OCI-LY1 (cell line): ENCODE measurements at regions not wholly inside any gene's neighbourhood (a gene's known extent, or its start where the extent isn't known, plus 50 kb on each side); places are given as distances from the start of the nearest gene placed in this dataset.

Source experiments
- H2AFZ ChIP-seq: fragments of 200-600 bp; sonication (generic), shearing (Covaris generic); 2 replicates; pipeline ENCODE4 v1.6.0; 2014; ENCODE audit warnings: antibody characterized with exemption, mild to moderate bottlenecking, low read length
- H3F3A ChIP-seq: fragments of 200-600 bp; sonication (generic), shearing (Covaris generic); 2 replicates; pipeline ENCODE4 v1.6.0; 2014; ENCODE audit warnings: mild to moderate bottlenecking, antibody characterized with exemption, low read length, moderate library complexity; ENCODE audit not compliant: insufficient read depth
- H3K27ac ChIP-seq: fragments of 200-600 bp; sonication (generic); 2 replicates; pipeline ENCODE4 v1.5.1; 2014; ENCODE audit warnings: low read length, mixed run types, mild to moderate bottlenecking, low read depth; ENCODE audit not compliant: poor library complexity, severe bottlenecking
- H3K27me3 ChIP-seq: fragments of 200-600 bp; sonication (generic); 2 replicates; pipeline ENCODE4 v1.6.0; 2014; ENCODE audit warnings: antibody characterized with exemption, mild to moderate bottlenecking, low read length, moderate library complexity; ENCODE audit not compliant: insufficient read depth
- H3K36me3 ChIP-seq: fragments of 200-600 bp; sonication (generic); 2 replicates; pipeline ENCODE4 v1.6.1; 2014; ENCODE audit warnings: mild to moderate bottlenecking, antibody characterized with exemption, low read length, moderate library complexity, mixed read lengths; ENCODE audit not compliant: insufficient read depth
- H3K4me1 ChIP-seq: fragments of 200-600 bp; sonication (generic); 2 replicates; pipeline ENCODE4 v1.5.1; 2014; ENCODE audit warnings: mild to moderate bottlenecking, low read length, moderate library complexity; ENCODE audit not compliant: insufficient read depth, severe bottlenecking
- H3K4me2 ChIP-seq: fragments of 200-600 bp; sonication (generic), shearing (Covaris generic); 2 replicates; pipeline ENCODE4 v1.6.1; 2014; ENCODE audit warnings: low read length
- H3K4me3 ChIP-seq: fragments of 200-600 bp; sonication (generic); 2 replicates; pipeline ENCODE4 v1.5.1; 2014; ENCODE audit warnings: low read length, low read depth, mild to moderate bottlenecking, mixed read lengths; ENCODE audit not compliant: poor library complexity, severe bottlenecking
- H3K79me2 ChIP-seq: fragments of 200-600 bp; shearing (Covaris generic); 2 replicates; pipeline ENCODE4 v1.6.1; 2016; ENCODE audit warnings: mixed run types, low read length, mixed read lengths; ENCODE audit not compliant: insufficient read depth
- H3K9ac ChIP-seq: fragments of 200-600 bp; sonication (generic), shearing (Covaris generic); 2 replicates; pipeline ENCODE4 v1.6.1; 2014; ENCODE audit warnings: mild to moderate bottlenecking, low read length, mixed read lengths
- H3K9me2 ChIP-seq: fragments of 200-600 bp; sonication (generic), shearing (Covaris generic); 2 replicates; pipeline ENCODE4 v1.6.1; 2014; ENCODE audit warnings: low read depth, mild to moderate bottlenecking, low read length, mixed read lengths
- H3K9me3 ChIP-seq: fragments of 200-600 bp; shearing (Covaris generic); 2 replicates; pipeline ENCODE4 v1.6.1; 2014; ENCODE audit warnings: low read length, mixed read lengths
- H4K20me1 ChIP-seq: fragments of 200-600 bp; sonication (generic), shearing (Covaris generic); 2 replicates; pipeline ENCODE4 v1.6.0; 2016; ENCODE audit warnings: mild to moderate bottlenecking, low read length; ENCODE audit not compliant: insufficient read depth
- CTCF ChIP-seq: fragments of 200-600 bp; sonication (generic), shearing (Covaris generic); IDR thresholded peaks from 2 replicates; pipeline ENCODE4 v1.5.1; 2017; ENCODE audit warnings: mild to moderate bottlenecking, antibody characterized with exemption, low read length, moderate library complexity, mixed read lengths
- EZH2 ChIP-seq: fragments of 200-600 bp; sonication (generic), shearing (Covaris generic); IDR thresholded peaks from 2 replicates; pipeline ENCODE4 v1.8.0; 2017; ENCODE audit warnings: borderline replicate concordance, mixed run types, mild to moderate bottlenecking, antibody characterized with exemption, low read length, moderate library complexity, mixed read lengths

- H3K9me2 ChIP-seq: no peaks in the 10 kb centered on the region
- no peak overlapping the region for H2AFZ ChIP-seq
- no peaks in the 10 kb centered on the region for H3K36me3 ChIP-seq
- no peaks in the 10 kb centered on the region for H3F3A ChIP-seq
- H3K9ac ChIP-seq: no peak overlapping the region
- H3K79me2 ChIP-seq: no peaks in the 10 kb centered on the region
- no peaks in the 10 kb centered on the region for H3K27me3 ChIP-seq
- H3K4me2 ChIP-seq: no peak overlapping the region
- H4K20me1 ChIP-seq: no peaks in the 10 kb centered on the region
- no peaks in the 10 kb centered on the region for H3K4me1 ChIP-seq
- H3K4me3 ChIP-seq: no peak overlapping the region
- H3K27ac ChIP-seq: no peak overlapping the region
- no peak for TF ChIP-seq CTCF
- no peak for TF ChIP-seq EZH2
- no peaks in the 10 kb centered on the region for H3K9me3 ChIP-seq
Measured at GRCh38 chr7:69260023-69260422, 338.3 kb upstream of the AUTS2 start.

GRCh38 chr7:69263550-69263949 is 334.7 kb upstream of the AUTS2 start:
- H4K20me1 ChIP-seq: no peaks in the 10 kb centered on the region
- H3K9ac ChIP-seq: no peak overlapping the region
- H3K4me2 ChIP-seq: no peak overlapping the region
- H3K4me3 ChIP-seq: no peak overlapping the region
- H3K4me1 ChIP-seq: no peaks in the 10 kb centered on the region
- no peaks in the 10 kb centered on the region for H3K36me3 ChIP-seq
- no peaks in the 10 kb centered on the region for H3K27me3 ChIP-seq
- no peaks in the 10 kb centered on the region for H3K79me2 ChIP-seq
- TF ChIP-seq CTCF (no peak), EZH2 (no peak)
- no peak overlapping the region for H2AFZ ChIP-seq
- no peaks in the 10 kb centered on the region for H3F3A ChIP-seq
- H3K9me3 ChIP-seq: no peaks in the 10 kb centered on the region
- H3K27ac ChIP-seq: no peak overlapping the region
- H3K9me2 ChIP-seq: no peaks in the 10 kb centered on the region

GRCh38 chr7:69269806-69270205 is 328.5 kb upstream of the AUTS2 start:
- Histone ChIP-seq H3K4me3 (no peak overlapping the region), H3K79me2 (no peaks in the 10 kb centered on the region), H3K27me3 (0 out of 2 replicates have a peak, but pooled peaks cover 3% of the 10 kb centered on the region), H4K20me1 (no peaks in the 10 kb centered on the region), H3K9me2 (no peaks in the 10 kb centered on the region), H2AFZ (no peak overlapping the region), H3K4me2 (no peak overlapping the region), H3K9me3 (no peaks in the 10 kb centered on the region), H3K36me3 (no peaks in the 10 kb centered on the region), H3K4me1 (no peaks in the 10 kb centered on the region), H3K9ac (no peak overlapping the region), H3K27ac (no peak overlapping the region), H3F3A (no peaks in the 10 kb centered on the region)
- TF ChIP-seq CTCF (no peak), EZH2 (no peak)
